Ovary (tissue), 3 donors: ENCODE measurements at regions not wholly inside any gene's neighbourhood (a gene's known extent, or its start where the extent isn't known, plus 50 kb on each side); places are given as distances from the start of the nearest gene placed in this dataset.

Source experiments
- CTCF ChIP-seq, 3 donors: fragments of 450-650 bp in 2 of 3; fragments of 200-600 bp in 1 of 3; IDR thresholded peaks; one replicate each; pipeline versions ENCODE4 v1.5.1 to v1.8.0; 2016 to 2022; ENCODE audit warnings: antibody characterized with exemption in 3 of 3, mild to moderate bottlenecking in 1 of 3
- EP300 ChIP-seq: sonication (generic); formaldehyde crosslinking; IDR thresholded peaks from one replicate; pipeline ENCODE4 v1.6.1; 2017; ENCODE audit warnings: antibody characterized with exemption
- POLR2A ChIP-seq: fragments of 450-650 bp; IDR thresholded peaks from one replicate; pipeline ENCODE4 v1.6.1; 2017; ENCODE audit warnings: antibody characterized with exemption, mild to moderate bottlenecking, moderate library complexity
- donor health status: DM: no; HTN: no; CAD: no.

- TF ChIP-seq CTCF (IDR thresholded peaks at IDR 0.05) (no peak), POLR2A (no peak), EP300 (no peak)
Observed at GRCh38 chr14:79965896-79966295, 245.4 kb downstream of the DIO2 start.
